NCI-H2107 treated with DMSO at 0.1 percent for 48 hours (cell line): ENCODE measurements at regions not wholly inside any gene's neighbourhood (a gene's known extent, or its start where the extent isn't known, plus 50 kb on each side); places are given as distances from the start of the nearest gene placed in this dataset.
"Not testable (repeated sequence)": the region's sequence is repeated elsewhere in the genome, so short reads cannot be mapped to it uniquely, and the experiment has no call there.

Experiments
- DNase-seq: peaks from one replicate; lab custom pipeline; 2025; ENCODE audit not compliant: unreplicated experiment; lab: John Stamatoyannopoulos, UW

DNA sequence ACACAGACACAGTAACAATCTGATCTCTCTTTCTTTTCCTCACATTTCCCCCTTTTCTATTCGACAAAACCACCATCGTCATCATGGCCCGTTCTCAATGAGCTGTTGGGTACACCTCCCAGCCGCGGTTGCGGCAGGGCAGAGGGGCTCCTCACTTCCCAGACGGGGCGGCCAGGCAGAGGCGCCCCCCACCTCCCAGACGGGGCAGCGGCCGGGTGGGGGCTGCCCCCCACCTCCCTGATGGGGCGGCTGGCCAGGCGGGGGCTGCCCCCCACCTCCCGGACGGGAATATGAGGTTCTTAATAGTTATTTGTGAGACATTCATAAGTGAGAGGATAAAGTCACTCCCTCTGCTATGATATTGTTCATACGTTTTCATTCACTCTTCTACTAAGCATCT lies 229.7 kb downstream of the CD109 start:
- not testable (repeated sequence) for DNase-seq

DNA sequence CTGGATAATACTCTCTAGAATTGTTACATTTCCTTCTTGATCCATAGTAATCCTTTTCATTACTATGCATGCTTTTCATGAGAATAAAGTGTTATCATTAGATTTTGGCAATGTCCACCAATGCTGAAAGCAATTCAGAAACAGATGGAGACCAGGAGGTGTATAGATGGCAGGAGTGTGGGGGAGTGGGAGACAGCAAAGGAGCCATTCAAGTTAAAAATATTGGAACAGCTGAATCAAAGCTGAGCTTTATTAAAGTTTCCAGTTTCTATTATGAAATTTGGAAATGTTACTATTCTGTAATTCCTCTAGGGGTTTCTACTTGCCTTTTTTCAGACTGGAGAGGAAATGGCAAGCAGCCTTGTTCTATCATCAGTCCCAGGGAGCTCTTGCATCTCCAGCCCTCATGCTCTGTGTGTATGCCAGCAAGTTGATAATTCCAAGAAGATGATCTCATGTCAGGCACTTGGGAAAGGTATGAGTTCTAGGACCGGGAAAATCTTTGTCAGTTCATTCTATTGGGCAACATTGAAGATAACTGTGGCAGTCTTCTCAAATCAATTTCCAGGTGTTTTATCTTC lies 228.0 kb downstream of the CD109 start:
- no peak for DNase-seq

DNA sequence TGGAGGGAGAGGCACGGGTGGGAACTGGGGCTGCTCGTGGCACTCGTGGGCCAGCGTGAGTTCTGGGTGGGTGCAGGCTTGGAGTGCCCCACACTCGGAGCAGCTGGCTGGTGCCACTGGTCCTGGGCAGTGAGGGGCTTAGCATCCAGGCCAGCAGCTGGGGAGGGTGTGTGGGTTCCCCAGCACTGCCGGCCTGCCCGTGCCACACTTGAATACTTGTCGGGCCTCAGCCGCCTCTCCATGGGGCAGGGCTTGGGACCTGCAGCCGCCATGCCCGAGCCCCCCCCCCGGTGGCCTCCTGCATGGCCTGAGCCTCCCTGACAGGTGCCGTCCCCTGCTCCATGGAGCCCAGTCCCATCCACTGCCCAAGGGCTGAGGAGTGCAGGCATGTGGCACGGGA lies 207.2 kb downstream of the CD109 start:
- no peak for DNase-seq

DNA sequence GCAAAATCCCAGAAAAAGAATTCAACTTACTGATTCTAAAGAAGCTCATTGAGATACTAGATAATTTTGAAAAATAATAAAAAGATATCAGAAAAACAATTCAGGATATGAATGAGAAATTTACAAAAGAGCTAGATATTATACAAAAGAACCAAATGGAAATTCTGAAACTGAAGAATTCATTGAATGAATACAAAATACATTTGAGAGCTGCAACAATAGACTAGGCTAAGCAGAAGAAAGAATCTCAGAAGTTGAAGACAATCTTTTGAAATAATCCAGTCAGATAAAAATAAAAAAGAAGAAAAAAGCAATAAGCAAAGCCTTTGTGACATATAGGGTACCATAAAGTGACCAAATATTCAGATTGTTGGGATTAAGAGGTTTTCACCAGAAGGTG lies 206.0 kb downstream of the CD109 start:
- no peak for DNase-seq

DNA sequence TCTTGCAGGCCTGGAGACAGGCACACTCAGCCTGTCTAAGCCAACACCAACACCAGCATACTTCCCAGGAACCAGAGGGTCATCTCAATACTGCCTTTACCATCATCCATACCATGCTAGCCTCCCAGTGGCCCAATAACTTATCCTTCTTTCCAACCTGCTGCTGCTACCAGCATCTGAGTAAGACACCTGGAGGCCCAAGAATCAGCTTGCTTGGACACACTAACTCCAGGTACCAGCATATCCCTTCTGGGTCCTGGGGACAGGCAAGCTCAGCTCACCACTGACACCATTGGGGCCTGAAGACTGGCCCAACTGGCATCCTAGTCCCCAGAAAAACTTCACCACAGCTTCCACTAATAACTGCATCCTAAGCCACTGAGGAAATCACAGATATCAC lies 205.3 kb downstream of the CD109 start:
- no peak for DNase-seq

DNA sequence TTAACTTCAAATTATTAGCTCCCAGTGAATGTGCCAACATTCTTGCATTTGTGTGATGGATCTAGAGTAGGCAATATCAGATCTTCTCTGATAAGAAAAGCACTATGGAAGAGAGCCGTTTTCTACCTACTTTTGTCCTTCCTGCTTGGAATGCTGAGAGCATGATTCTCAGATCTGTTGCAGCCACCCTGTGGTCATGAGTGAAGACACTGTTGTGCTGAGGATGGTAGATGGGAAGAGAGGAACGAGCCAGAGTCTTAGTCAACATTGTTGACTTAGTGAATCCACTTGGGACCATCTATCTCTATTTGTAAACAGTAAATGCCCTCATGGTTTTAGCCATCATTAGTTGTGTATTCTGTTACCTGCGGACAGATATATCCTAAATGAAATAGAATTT lies 202.6 kb downstream of the CD109 start:
- DNase-seq = no peak

DNA sequence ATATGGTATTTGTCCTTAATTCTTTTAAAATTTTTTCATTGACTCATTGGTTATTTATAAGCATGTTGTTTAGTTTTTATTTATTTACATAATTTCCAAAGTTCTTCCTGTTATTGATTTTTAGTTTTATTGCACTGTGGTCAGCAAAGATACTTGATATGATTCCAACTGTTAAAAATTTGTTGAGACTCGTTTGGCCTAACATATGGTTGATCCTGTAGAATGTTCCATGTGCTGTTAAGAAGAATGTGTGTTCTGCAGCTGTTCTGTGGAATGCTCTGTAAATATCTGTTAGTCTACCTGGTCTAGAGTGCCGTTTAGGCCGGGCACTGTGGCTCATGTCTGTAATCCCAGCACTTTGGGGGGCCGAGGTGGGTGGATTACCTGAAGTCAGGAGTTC lies 197.7 kb downstream of the CD109 start:
- no peak for DNase-seq

DNA sequence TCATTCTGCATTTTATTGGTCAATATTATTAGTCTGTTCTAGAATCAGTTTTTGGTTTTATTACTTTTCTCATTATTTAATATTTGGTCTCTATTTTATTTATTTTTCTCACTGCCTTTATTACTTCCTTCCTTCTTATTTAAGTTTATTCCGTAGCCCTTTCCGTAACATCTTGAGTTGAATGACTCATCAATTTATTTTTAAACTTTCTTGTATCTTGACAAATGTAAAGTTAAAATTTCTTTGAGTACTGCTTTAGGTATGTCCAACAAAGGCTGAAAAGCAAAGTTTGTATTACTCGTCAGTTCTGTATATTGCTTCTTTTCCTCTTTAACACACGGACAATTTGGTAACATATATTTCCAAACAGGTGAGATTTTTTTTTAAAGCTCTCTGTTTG lies 192.0 kb downstream of the CD109 start:
- DNase-seq = no peak

DNA sequence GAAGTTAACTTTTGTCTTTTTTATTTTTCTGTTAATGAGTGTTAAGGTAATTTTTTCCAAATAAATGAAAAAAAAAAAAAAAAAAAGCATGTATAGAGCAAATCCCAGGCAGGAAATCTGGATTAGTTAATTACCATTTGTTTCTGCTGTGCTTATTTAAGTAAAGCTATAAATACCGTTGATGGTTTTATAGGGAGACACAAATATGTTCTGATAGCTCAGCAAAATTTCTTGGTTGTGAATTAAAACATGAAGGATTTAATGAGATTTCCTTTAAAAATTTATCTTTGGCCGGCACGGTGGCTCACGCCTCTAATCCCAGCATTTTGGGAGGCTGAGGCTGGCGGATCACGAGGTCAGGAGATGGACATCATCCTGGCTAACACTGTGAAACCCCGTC lies 189.4 kb downstream of the CD109 start:
- DNase-seq = no peak

DNA sequence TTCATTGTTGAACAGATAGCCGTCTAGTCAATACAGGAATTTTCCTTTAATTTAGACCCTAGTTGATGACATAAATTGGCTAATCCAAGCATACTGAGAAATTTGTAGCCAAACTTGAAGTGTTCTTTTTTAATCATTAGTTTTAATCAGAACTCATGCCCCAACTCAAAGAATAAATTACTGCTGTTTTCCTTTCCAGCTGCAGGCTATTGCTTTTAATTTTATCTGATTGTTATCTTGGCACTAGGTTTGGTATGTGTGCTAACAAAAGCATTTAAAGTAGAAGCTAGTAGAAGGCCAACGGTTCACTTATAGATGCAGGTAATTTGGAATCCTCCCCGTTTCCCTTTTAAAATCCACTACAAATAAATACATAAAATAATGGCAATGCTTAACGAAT lies 188.5 kb downstream of the CD109 start:
- no peak for DNase-seq

DNA sequence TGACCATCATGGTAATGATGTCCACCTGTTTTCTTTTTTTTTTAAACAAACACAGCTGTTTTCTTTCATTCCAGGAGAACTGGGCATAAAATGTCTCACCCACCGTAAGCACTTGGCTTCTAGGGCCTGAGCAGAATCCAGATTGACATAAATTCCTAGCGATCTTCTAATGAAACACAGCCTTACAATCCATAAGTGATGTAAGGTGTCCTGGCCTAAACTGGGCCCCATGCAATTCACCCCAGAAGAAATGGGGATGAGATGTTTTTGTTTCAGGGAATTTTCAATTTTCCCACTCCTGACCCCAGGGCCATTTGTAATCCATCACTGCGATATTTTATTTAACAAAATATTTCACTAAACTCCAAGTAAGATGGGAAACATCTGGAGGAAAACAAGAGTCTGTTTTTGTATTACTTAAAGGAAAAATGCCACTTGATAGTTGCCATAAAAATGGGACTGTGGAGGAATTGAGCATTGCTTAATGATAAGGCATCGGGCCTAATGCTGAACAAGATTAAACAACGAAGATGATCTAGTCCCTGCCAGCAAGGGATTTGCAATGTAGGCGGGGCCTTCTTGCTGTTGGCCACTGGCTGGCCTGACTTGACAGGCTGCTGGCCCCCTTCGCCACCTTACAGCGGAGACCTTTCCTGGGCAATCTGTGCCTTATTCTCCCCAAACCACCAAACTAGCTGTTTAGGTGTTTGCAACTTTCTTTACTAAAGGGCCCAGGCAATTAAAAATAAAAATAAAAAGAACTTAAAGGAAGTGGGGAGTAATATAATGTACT lies 183.7 kb downstream of the CD109 start:
- no peak for DNase-seq

DNA sequence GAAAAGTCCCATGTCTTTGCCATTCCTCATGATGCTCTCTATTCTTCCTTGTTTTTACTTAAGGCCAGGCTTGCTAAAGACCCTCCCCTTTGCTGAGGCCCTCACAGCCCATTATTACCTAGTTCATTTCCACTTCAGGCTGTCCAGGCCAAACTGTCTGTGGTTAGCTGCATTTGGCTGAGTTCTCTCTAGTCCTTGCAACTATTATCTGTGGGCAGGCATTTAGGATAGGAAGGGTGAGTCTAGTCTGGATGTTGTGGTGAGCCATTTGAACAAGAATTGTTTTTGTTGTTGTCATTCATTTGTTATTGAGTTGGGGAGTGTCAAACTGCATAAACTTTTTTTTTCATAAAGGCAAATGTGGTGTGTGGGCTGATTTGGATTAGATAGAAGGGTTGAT lies 182.4 kb downstream of the CD109 start:
- no peak for DNase-seq
